Neural cell (in vitro differentiated cells): ENCODE measurements at regions not wholly inside any gene's neighbourhood (a gene's known extent, or its start where the extent isn't known, plus 50 kb on each side); places are given as distances from the start of the nearest gene placed in this dataset.

Experiments used
- CTCF ChIP-seq: fragments of 450-650 bp; IDR thresholded peaks from 2 replicates; pipeline ENCODE4 v1.5.1; 2014; ENCODE audit warnings: antibody characterized with exemption, mild to moderate bottlenecking, moderate library complexity; ENCODE audit not compliant: poor library complexity, severe bottlenecking
- EP300 ChIP-seq: fragments of 450-650 bp; conservative IDR thresholded peaks from 2 replicates; pipeline ENCODE4 v1.6.1; 2014; ENCODE audit warnings: antibody characterized with exemption, mild to moderate bottlenecking, moderate library complexity; ENCODE audit not compliant: poor library complexity, severe bottlenecking
- EZH2 ChIP-seq: fragments of 200-600, 300-800 bp; shearing (Covaris generic), sonication (generic); IDR thresholded peaks from 2 replicates; pipeline ENCODE4 v1.6.1; 2014; ENCODE audit warnings: antibody characterized with exemption, low read length, borderline replicate concordance, mild to moderate bottlenecking; ENCODE audit not compliant: insufficient read depth, poor library complexity, severe bottlenecking
- SMC3 ChIP-seq: fragments of 450-650 bp; conservative IDR thresholded peaks from 2 replicates; pipeline ENCODE4 v1.6.1; 2014; ENCODE audit warnings: antibody characterized with exemption, mild to moderate bottlenecking, moderate library complexity; ENCODE audit not compliant: poor library complexity

DNA sequence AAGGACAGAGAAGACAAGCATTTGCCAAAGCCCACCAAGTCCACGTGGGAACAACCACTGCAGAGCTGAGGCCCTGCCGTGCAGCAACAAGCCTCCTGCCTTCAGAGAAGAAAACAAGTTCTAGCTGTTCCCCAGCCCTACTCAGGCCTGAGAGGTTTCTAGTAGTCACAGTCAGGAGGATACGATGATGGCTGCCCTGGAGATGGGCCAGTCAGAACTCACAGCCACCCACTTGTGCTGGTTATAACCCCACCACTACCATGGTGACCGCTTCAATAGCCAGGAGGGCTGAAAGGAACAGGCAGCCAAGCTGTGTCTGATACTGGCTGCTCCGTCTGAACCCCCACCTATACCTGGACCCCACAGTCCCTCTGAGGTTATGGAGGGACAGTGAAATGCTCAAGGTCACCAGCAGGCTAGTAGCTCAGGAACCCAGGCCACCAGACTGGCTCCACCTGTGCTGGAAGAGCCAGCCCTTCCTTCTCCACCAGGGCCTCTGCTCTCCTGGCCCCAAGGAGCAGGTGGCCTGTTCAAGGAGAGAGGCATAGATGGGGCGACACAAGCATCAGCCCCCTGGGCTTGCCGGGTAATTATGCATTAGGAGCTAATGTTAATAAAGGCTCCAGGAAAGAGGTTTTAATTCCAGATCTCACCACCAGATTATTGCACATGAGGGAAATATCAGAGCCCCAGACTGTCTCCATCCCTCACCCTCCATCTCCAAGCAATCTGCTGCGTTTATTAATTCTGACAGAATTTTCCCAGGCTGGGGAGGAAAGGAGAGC is 125.8 kb upstream of the PCBD1 start:
- TF ChIP-seq CTCF (no peak), EP300 (no peak), EZH2 (no peak), SMC3 (no peak)
